Renal pelvis (tissue), 1 donor: ENCODE measurements at regions not wholly inside any gene's neighbourhood (a gene's known extent, or its start where the extent isn't known, plus 50 kb on each side); places are given as distances from the start of the nearest gene placed in this dataset.

ENCODE experiments used
- DNase-seq: peaks from one replicate; pipeline ENCODE4 v3.0.0-alpha.2; 2013

GRCh38 chr7:156102267-156102666, 290.0 kb upstream of the SHH start:
- no peak for DNase-seq

GRCh38 chr7:156101355-156101754, 289.1 kb upstream of the SHH start:
- no peak for DNase-seq

DNA sequence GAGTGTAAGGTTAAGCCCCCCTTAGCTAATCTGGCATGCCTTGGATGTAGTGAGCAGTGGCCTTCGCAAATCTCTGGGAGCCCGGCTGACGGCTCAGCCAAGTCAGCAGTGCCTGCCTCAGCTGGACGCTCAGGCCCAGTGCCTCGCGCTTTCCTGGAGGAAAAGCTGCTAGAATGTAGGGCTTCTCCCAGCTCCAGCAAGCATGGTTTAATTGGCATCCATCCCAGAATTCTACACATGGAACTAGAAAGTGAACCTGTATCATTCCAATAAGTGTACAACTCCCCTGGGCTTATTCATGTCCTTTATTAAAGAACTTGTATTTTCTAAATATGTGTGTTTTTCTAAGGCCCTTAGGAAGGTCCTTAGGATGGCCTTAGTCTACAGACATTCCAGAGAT, 287.8 kb upstream of the SHH start:
- no peak for DNase-seq

DNA sequence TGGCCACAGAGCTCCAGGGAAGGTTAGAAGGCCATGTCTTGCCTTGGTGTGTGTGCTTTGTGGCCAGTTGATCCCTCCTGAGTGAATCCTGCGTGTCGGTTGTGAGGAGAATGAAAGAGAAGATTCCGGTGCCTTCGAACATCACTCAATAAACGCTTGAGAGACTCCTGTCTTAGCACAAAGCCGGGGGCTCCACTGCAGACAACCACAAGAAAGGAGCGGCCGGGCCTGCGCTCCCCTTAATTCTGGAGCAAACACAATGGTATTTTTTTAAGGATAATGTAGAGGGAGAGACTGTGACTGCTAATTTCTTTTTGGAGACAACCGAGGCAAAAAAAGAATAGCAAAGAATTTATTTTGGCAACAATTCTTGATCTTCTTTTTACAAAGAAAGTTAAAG, 286.8 kb upstream of the SHH start:
- DNase-seq: no peak

GRCh38 chr7:156096771-156097538, 284.7 kb upstream of the SHH start:
- DNase-seq: peak; percentile 58

DNA sequence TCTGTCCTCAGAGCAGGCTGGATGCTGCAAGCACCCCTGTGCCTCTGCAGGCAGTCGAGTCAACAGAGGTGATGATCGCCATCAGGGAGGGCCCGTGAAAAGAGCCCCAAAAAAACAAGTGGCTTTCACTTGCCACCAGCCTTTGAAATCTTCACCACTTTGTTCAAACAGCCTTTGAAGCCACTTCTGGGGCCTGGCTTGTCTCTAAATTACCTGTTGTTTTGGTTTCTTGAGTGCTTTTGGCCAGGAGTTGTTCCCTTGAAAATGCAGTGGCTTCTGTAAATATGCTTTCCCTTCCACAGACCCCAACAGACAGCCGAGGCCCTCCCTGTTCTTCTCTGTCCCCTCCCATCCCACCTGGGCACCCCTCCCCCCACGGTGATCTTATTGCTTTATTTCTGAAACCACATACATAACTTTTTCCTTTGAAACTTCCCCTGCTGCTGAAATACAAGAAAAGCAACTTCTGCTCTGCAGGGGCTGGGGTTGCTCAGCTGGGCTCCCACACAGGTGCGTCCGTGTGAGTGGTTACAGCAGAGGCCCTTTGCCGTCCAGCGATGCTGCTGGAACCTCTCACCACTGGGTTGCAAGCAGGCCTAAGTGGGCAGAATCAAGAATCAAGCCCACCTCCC, 283.8 kb upstream of the SHH start:
- no peak for DNase-seq

DNA sequence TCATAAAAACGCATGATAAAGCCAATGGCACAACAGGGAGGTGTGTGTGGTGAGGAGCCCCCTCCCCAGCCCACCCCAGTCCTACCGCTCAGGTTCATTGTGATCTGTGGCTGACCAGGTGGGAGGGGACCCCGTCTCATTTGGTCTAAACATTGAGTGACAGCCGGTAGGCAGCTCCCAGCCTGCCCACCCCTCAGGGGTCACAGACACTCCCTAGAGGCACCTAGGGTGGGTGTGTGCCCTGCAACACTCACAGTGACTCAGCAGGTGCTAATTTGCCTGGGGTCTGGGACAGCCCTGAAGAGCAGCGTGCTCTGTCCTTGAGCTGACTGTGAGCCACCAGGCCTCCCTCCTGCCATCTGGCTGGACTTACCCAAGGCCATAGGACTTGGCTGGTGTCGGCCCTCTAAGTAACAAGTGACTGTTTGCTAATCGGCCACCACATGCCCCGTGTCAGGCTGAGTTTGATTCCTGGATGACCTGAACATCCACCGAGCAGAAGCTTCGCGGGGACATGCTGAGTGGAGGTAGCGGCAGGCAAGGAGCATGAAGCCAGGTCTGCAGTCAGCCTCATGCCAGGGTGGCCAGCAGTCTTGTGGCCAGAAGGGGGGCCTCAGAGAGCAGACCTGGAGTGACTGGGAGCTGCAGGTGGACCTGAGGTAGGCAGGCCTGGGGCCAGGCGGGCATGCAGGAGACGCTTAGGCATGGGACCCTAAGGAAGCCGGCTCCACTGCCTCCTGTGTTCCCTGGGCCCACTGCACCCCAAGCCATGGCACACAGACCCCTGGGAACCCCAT, 282.3 kb upstream of the SHH start:
- no peak for DNase-seq

DNA sequence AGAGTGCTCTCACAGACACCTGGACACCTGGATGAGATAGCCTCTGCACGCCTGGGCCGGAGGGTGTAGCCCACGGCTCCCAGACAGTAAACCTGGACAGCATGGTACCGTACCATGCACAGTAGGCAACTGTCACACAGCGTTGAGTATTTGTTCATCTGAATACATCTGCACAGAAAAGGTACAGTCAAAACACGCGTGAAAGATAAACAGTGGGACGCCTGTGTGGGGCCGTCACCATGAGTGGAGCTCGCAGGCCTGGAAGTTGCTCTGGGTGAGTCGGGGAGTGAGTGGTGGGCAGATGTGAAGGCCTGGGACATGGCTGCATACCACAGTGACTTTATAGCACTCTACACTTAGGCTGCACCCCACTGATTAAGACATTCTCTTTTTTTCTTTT, 280.0 kb upstream of the SHH start:
- no peak for DNase-seq

- DNase-seq: no peak
Observed at GRCh38 chr7:156091519-156092080, 279.3 kb upstream of the SHH start.

- DNase-seq: no peak
Observed at GRCh38 chr7:156090988-156091387, 278.7 kb upstream of the SHH start.

- no peak for DNase-seq
Observed at GRCh38 chr7:156089222-156089621, 277.0 kb upstream of the SHH start.

DNA sequence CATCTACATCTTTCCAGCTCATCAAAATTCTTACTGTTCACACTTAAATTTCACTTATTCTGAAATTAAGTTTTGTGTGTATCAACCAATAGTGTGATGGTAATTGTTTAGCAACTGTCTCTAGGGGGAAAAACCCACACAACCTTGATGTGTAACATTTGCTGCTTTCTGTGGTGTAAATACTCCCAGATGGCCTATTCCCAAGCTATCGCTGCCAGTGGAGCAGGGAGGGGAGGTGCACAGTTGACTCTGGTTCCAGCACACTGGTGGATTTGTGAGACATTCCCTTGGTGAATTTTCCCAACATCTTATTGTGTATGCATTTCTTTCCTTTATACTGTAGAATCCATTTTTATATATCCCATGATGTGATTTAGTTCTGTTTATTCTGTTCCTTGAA, 275.9 kb upstream of the SHH start:
- DNase-seq: no peak

- DNase-seq: no peak
Observed at GRCh38 chr7:156082048-156083040, 270.1 kb upstream of the SHH start.

DNA sequence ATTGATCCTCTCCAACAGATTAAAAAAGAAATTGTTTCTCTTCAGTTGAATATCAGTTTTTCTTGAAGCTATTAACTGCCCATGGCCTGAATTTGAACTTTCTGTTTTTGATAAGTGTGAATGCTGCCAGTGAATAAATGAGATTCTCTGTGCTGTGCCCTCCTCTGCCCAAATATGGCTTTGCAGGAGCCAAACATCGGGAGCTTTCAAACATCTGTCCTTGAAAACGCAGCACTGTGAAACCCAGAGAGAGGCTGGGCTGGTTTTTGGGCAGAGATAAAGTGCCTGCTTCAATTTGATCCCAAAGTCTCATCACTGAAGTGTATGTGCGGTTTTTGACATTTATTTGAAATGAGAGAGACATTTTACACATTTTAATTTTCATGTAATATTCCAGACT, 268.3 kb upstream of the SHH start:
- DNase-seq: no peak

DNA sequence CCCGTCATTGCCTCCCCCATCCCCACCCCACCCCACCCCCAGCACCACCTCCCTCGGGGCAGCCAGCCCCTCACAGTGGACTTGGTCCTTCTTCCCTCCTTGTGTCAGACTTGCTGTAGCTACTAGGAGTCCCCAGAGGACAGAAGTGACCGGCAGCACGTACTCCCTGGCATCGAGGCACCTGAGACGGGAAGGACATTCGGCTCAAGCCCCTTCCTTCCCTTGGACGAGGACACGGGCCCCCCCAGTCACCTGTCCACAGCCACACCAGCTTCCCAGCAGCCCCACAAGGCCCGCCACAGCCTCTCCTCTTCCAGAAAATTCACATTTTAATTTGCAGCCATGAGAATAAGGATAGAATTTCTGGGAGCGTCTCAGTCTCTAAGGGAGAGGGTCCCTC, 267.8 kb upstream of the SHH start:
- DNase-seq: no peak

DNA sequence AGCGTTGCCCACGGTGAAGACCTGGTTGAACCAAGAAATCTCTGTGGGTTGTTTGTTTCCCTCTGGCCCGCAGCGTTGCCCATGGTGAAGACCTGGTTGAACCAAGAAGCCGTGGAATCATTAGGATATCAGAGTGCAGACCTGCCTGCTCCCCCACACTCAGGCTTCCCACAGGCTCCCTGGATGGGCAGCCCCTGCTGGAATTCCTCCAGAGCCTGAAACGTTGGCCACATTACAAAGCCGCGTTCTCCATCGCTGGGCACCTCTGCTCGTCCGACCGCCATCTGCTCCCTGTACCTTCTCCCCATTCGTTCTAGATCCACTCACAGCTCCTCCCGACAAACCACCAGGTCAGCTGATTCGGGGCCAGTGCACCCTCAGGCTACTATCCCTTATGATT, 266.9 kb upstream of the SHH start:
- DNase-seq: no peak

DNA sequence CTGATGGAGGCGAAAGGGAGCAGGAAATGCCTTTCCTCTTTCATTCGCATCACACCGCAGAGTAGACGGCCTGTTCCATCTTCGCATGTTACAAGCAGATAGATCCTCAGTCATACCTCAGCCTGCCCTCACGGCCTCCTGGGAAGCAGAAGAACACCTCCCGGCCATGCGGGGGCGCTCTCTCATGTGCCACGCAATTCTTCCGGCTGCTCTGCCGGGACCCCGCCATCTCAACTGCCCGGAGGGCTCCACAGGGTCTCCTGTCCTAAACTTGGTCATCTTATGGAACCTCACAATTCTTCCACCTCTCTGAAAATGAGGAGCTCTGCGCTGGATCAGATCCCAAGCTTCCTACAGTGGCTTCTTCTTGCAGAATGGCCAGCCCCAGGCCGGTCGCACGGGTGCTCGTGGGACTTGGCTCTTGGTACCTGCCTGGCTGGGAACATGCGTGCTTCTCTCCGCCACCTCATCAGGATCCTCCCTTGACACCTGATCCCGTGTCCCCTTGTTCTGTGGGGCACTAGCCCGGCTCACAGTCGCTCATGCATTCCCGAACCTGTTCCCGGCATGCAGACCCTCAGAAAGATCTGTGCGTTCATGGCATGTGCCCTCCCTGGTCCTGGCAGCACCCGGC, 262.8 kb upstream of the SHH start:
- DNase-seq: no peak

DNA sequence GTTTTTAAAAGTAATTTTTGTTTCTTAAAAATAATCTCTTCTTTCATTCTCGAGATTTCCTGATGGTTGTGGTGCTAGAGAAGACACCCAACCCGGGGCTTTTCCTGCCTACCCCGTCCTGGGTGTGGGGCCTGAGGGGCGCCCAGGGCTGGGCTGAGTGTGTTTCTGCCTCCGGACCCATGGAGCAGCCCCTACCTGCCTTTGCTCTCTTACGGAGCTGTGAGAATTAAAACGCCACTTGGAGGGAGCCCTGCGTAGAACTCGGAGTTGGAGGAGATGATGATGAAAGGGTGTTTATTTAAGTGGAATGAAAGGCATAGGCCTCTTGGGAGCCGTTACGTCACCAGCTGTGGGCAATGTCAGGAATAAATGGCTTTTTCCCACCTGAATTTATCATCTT, 261.8 kb upstream of the SHH start:
- no peak for DNase-seq

GRCh38 chr7:156073366-156074052, 261.2 kb upstream of the SHH start:
- DNase-seq: no peak

DNA sequence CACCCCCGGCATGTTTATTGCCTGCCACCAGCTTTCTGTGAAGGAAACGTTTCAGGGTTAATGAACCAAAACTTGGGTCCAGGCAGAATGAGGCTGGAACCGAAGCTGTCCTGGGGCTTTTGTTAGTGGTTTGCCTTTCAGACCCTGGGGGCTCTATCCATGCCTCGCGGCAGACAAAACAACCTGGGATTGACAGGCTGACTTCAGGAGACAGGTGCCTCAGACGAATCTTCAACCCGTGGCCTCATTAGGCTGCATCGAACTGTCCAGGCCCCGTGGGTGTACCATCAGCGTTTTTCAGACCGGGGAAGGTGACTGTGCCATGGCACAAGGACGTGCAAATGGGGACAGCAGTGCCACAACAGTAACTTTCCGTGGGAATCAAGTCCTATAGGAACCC, 259.3 kb upstream of the SHH start:
- DNase-seq: no peak
